Mucosa of rectum (tissue), 2 donors: ENCODE measurements at regions not wholly inside any gene's neighbourhood (a gene's known extent, or its start where the extent isn't known, plus 50 kb on each side); places are given as distances from the start of the nearest gene placed in this dataset.

Source experiments
- H3K27ac ChIP-seq, 2 donors: one replicate each; pipeline ENCODE4 v1.7.0; 2013; ENCODE audit warnings: inconsistent platforms in 2 of 2, low read depth in 2 of 2, low read length in 2 of 2
- H3K27me3 ChIP-seq, 2 donors: one replicate each; pipeline ENCODE4 v1.7.0; 2013; ENCODE audit warnings: low read length in 2 of 2; ENCODE audit not compliant: control insufficient read depth in 2 of 2, insufficient read depth in 2 of 2
- H3K36me3 ChIP-seq, 2 donors: one replicate each; pipeline ENCODE4 v1.7.0; 2013; ENCODE audit warnings: low read length in 2 of 2; ENCODE audit not compliant: control insufficient read depth in 2 of 2, insufficient read depth in 2 of 2
- H3K4me1 ChIP-seq, 2 donors: one replicate each; pipeline ENCODE4 v1.7.0; 2013; ENCODE audit warnings: low read length in 2 of 2, mild to moderate bottlenecking in 1 of 2; ENCODE audit not compliant: control insufficient read depth in 2 of 2, insufficient read depth in 2 of 2
- H3K4me3 ChIP-seq, 2 donors: one replicate each; pipeline ENCODE4 v1.7.0; 2013; ENCODE audit warnings: low read length in 2 of 2
- H3K9ac ChIP-seq, 2 donors: one replicate each; pipeline ENCODE4 v1.7.0; 2013; ENCODE audit warnings: low read length in 2 of 2, low read depth in 1 of 2, mild to moderate bottlenecking in 1 of 2
- H3K9me3 ChIP-seq, 2 donors: one replicate each; pipeline ENCODE4 v1.7.0; 2013; ENCODE audit warnings: low read length in 2 of 2; ENCODE audit not compliant: control insufficient read depth in 2 of 2
- donor health status: healthy.
- donor health status: Normal muscosa, but diverticular disease.

GRCh38 chr3:18890449-18890848, 257.9 kb upstream of the KCNH8 start:
- no peak overlapping the region for H3K9ac ChIP-seq
- no peaks in the 10 kb centered on the region for H3K27me3 ChIP-seq
- H3K9me3 ChIP-seq = no peaks in the 10 kb centered on the region
- no peaks in the 10 kb centered on the region for H3K4me1 ChIP-seq
- no peaks in the 10 kb centered on the region for H3K36me3 ChIP-seq
- H3K4me3 ChIP-seq = no peak overlapping the region
- no peak overlapping the region for H3K27ac ChIP-seq

- no peaks in the 10 kb centered on the region for H3K9me3 ChIP-seq
- no peak overlapping the region for H3K4me3 ChIP-seq
- H3K27ac ChIP-seq = no peak overlapping the region
- H3K36me3 ChIP-seq = no peaks in the 10 kb centered on the region
- no peak overlapping the region for H3K9ac ChIP-seq
- no peaks in the 10 kb centered on the region for H3K27me3 ChIP-seq
- H3K4me1 ChIP-seq = no peaks in the 10 kb centered on the region
These were observed 259.5 kb upstream of the KCNH8 start for GRCh38 chr3:18888819-18889218.

- H3K9ac ChIP-seq = no peak overlapping the region
- H3K9me3 ChIP-seq = no peaks in the 10 kb centered on the region
- H3K4me3 ChIP-seq = no peak overlapping the region
- H3K27me3 ChIP-seq = no peaks in the 10 kb centered on the region
- no peaks in the 10 kb centered on the region for H3K4me1 ChIP-seq
- H3K27ac ChIP-seq = no peak overlapping the region
- no peaks in the 10 kb centered on the region for H3K36me3 ChIP-seq
These were observed 259.9 kb upstream of the KCNH8 start for GRCh38 chr3:18888370-18888769.

GRCh38 chr3:18886331-18886730, 262.0 kb upstream of the KCNH8 start:
- H3K9ac ChIP-seq = no peak overlapping the region
- H3K4me1 ChIP-seq = no peaks in the 10 kb centered on the region
- no peak overlapping the region for H3K4me3 ChIP-seq
- no peaks in the 10 kb centered on the region for H3K9me3 ChIP-seq
- H3K27ac ChIP-seq = no peak overlapping the region
- no peaks in the 10 kb centered on the region for H3K36me3 ChIP-seq
- H3K27me3 ChIP-seq = no peaks in the 10 kb centered on the region

GRCh38 chr3:18885612-18886011, 262.7 kb upstream of the KCNH8 start:
- Histone ChIP-seq H3K27me3 (no peaks in the 10 kb centered on the region), H3K36me3 (no peaks in the 10 kb centered on the region)

GRCh38 chr3:18883571-18883970, 264.7 kb upstream of the KCNH8 start:
- Histone ChIP-seq H3K27ac (no peak overlapping the region), H3K4me3 (no peak overlapping the region), H3K36me3 (no peaks in the 10 kb centered on the region), H3K4me1 (no peaks in the 10 kb centered on the region), H3K9ac (no peak overlapping the region), H3K27me3 (no peaks in the 10 kb centered on the region), H3K9me3 (no peaks in the 10 kb centered on the region)

More at GRCh38 chr3:18885612-18886011, 262.7 kb upstream of the KCNH8 start:
- no peaks in the 10 kb centered on the region for H3K9me3 ChIP-seq
- H3K4me3 ChIP-seq = no peak overlapping the region
- H3K27ac ChIP-seq = no peak overlapping the region
- H3K4me1 ChIP-seq = no peaks in the 10 kb centered on the region
- no peak overlapping the region for H3K9ac ChIP-seq

GRCh38 chr3:18880691-18881090, 267.6 kb upstream of the KCNH8 start:
- Histone ChIP-seq H3K9me3 (no peaks in the 10 kb centered on the region), H3K36me3 (no peaks in the 10 kb centered on the region), H3K4me1 (no peaks in the 10 kb centered on the region), H3K27ac (no peak overlapping the region), H3K4me3 (no peak overlapping the region), H3K9ac (no peak overlapping the region), H3K27me3 (no peaks in the 10 kb centered on the region)

GRCh38 chr3:18872466-18872865, 275.8 kb upstream of the KCNH8 start:
- Histone ChIP-seq H3K27ac (no peak overlapping the region), H3K36me3 (no peaks in the 10 kb centered on the region), H3K4me1 (no peaks in the 10 kb centered on the region), H3K9ac (no peak overlapping the region), H3K27me3 (no peaks in the 10 kb centered on the region), H3K4me3 (no peak overlapping the region), H3K9me3 (no peaks in the 10 kb centered on the region)

- H3K9ac ChIP-seq = no peak overlapping the region
- H3K4me1 ChIP-seq = no peaks in the 10 kb centered on the region
- no peaks in the 10 kb centered on the region for H3K27me3 ChIP-seq
- H3K36me3 ChIP-seq = no peaks in the 10 kb centered on the region
- H3K9me3 ChIP-seq = no peaks in the 10 kb centered on the region
- no peak overlapping the region for H3K27ac ChIP-seq
- H3K4me3 ChIP-seq = no peak overlapping the region
These were observed 277.7 kb upstream of the KCNH8 start for GRCh38 chr3:18870642-18871041.

GRCh38 chr3:18870074-18870640, 278.2 kb upstream of the KCNH8 start:
- no peak overlapping the region for H3K4me3 ChIP-seq
- H3K27me3 ChIP-seq = no peaks in the 10 kb centered on the region
- no peaks in the 10 kb centered on the region for H3K9me3 ChIP-seq
- no peak overlapping the region for H3K27ac ChIP-seq
- no peak overlapping the region for H3K9ac ChIP-seq
- no peaks in the 10 kb centered on the region for H3K36me3 ChIP-seq
- no peaks in the 10 kb centered on the region for H3K4me1 ChIP-seq
